ENCODE measurements at regions not wholly inside any gene's neighbourhood (a gene's known extent, or its start where the extent isn't known, plus 50 kb on each side); places are given as distances from the start of the nearest gene placed in this dataset.

- POLR2A ChIA-PET (ENCODE audit: unreplicated experiment): no interaction called here
- CTCF ChIA-PET: no interaction called here
- BruUV-seq (replicated peaks): no TSS peak
Measured at GRCh38 chr7:136058546-136058945, 81.4 kb upstream of the MTPN start.

GRCh38 chr7:136057509-136057908, 80.3 kb upstream of the MTPN start:
- CTCF ChIA-PET: interaction anchor here (0.7 kb wide), 1 partner anchor 66 kb away, joined by 3 read pairs; no protein-coding TSS in a partner anchor
- Histone ChIP-seq H3K4me2 (ENCODE audit: low read length) (no peak overlapping the region), H3K4me3 (ENCODE audit: low read length) (no peak overlapping the region), H3K4me1 (ENCODE audit: insufficient read depth, low read length) (no peaks in the 10 kb centered on the region), H3K27ac (ENCODE audit: low read length) (no peak overlapping the region), H3F3A (ENCODE audit: low read length, unreplicated experiment) (no peaks in the 10 kb centered on the region), H3K27me3 (ENCODE audit: low read length) (peaks cover 55% of the 10 kb centered on the region), H3K9me3 (ENCODE audit: low read length) (no peaks in the 10 kb centered on the region), H3K9ac (ENCODE audit: low read length) (no peak overlapping the region), H3K36me3 (ENCODE audit: low read depth, low read length) (no peaks in the 10 kb centered on the region), H2AFZ (ENCODE audit: low read length) (no peak overlapping the region), H3K9me2 (replicated peaks; ENCODE audit: low read length) (no peaks in the 10 kb centered on the region), H3K79me2 (ENCODE audit: low read length) (no peaks in the 10 kb centered on the region), H4K20me1 (ENCODE audit: low read length) (no peaks in the 10 kb centered on the region)
- no TSS peak for BruUV-seq (replicated peaks)
- POLR2A ChIA-PET (ENCODE audit: unreplicated experiment): no interaction called here
- no peak for ATAC-seq
- no peak for TF ChIP-seq CTCF (conservative IDR thresholded peaks at IDR 0.05; ENCODE audit: low read depth, low read length)
- no peak for TF ChIP-seq EZH2 (IDR thresholded peaks at IDR 0.05; ENCODE audit: low read length, unreplicated experiment)
- no peak for TF ChIP-seq EZH2phosphoT487 (IDR thresholded peaks at IDR 0.05; ENCODE audit: borderline replicate concordance, low read length)
- DNase-seq: no peak
- intact Hi-C loops (cut with micrococcal nuclease): no loop called here

More at GRCh38 chr7:136058546-136058945, 81.4 kb upstream of the MTPN start:
- H3K4me3 ChIP-seq (ENCODE audit: low read length): no peak overlapping the region
- ATAC-seq (no peak), DNase-seq (no peak)
- no peak overlapping the region for H3K4me2 ChIP-seq (ENCODE audit: low read length)
- intact Hi-C loops (cut with micrococcal nuclease): no loop called here
- H4K20me1 ChIP-seq (ENCODE audit: low read length): no peaks in the 10 kb centered on the region
- H3K79me2 ChIP-seq (ENCODE audit: low read length): no peaks in the 10 kb centered on the region
- H2AFZ ChIP-seq (ENCODE audit: low read length): no peak overlapping the region
- H3K9me2 ChIP-seq (replicated peaks; ENCODE audit: low read length): no peaks in the 10 kb centered on the region
- no peaks in the 10 kb centered on the region for H3K4me1 ChIP-seq (ENCODE audit: insufficient read depth, low read length)
- no peak overlapping the region for H3K9ac ChIP-seq (ENCODE audit: low read length)
- H3K27ac ChIP-seq (ENCODE audit: low read length): no peak overlapping the region
- TF ChIP-seq EZH2 (IDR thresholded peaks at IDR 0.05; ENCODE audit: low read length, unreplicated experiment): no peak
- no peak for TF ChIP-seq EZH2phosphoT487 (IDR thresholded peaks at IDR 0.05; ENCODE audit: borderline replicate concordance, low read length)
- TF ChIP-seq CTCF (conservative IDR thresholded peaks at IDR 0.05; ENCODE audit: low read depth, low read length): no peak
- no peaks in the 10 kb centered on the region for H3F3A ChIP-seq (ENCODE audit: low read length, unreplicated experiment)
- H3K9me3 ChIP-seq (ENCODE audit: low read length): no peaks in the 10 kb centered on the region
- no peaks in the 10 kb centered on the region for H3K36me3 ChIP-seq (ENCODE audit: low read depth, low read length)
- H3K27me3 ChIP-seq (ENCODE audit: low read length): peaks cover 57% of the 10 kb centered on the region

GRCh38 chr7:136056651-136057231, 79.6 kb upstream of the MTPN start:
- BruUV-seq (replicated peaks): no TSS peak
- intact Hi-C loops (cut with micrococcal nuclease): no loop called here
- Histone ChIP-seq H3K9ac (ENCODE audit: low read length) (no peak overlapping the region), H3K79me2 (ENCODE audit: low read length) (no peaks in the 10 kb centered on the region), H3K4me2 (ENCODE audit: low read length) (no peak overlapping the region), H3F3A (ENCODE audit: low read length, unreplicated experiment) (no peaks in the 10 kb centered on the region), H2AFZ (ENCODE audit: low read length) (no peak overlapping the region), H3K4me1 (ENCODE audit: insufficient read depth, low read length) (no peaks in the 10 kb centered on the region), H3K9me2 (replicated peaks; ENCODE audit: low read length) (no peaks in the 10 kb centered on the region), H3K27ac (ENCODE audit: low read length) (no peak overlapping the region), H3K27me3 (ENCODE audit: low read length) (peaks cover 48% of the 10 kb centered on the region), H4K20me1 (ENCODE audit: low read length) (no peaks in the 10 kb centered on the region), H3K9me3 (ENCODE audit: low read length) (no peaks in the 10 kb centered on the region), H3K36me3 (ENCODE audit: low read depth, low read length) (no peaks in the 10 kb centered on the region), H3K4me3 (ENCODE audit: low read length) (no peak overlapping the region)
- ATAC-seq (no peak), DNase-seq (no peak)
- ChIA-PET POLR2A (ENCODE audit: unreplicated experiment) (no interaction called here), CTCF (interaction anchor here (0.7 kb wide), 1 partner anchor 65 kb away, joined by 3 read pairs; no protein-coding TSS in a partner anchor)
- TF ChIP-seq EZH2phosphoT487 (IDR thresholded peaks at IDR 0.05; ENCODE audit: borderline replicate concordance, low read length): no peak
- no peak for TF ChIP-seq CTCF (conservative IDR thresholded peaks at IDR 0.05; ENCODE audit: low read depth, low read length)
- no peak for TF ChIP-seq EZH2 (IDR thresholded peaks at IDR 0.05; ENCODE audit: low read length, unreplicated experiment)
